ENCODE measurements at regions not wholly inside any gene's neighbourhood (a gene's known extent, or its start where the extent isn't known, plus 50 kb on each side); places are given as distances from the start of the nearest gene placed in this dataset.
A peak's percentile ranks its signal among the peaks of the same experiment; 100 is the strongest.

DNA sequence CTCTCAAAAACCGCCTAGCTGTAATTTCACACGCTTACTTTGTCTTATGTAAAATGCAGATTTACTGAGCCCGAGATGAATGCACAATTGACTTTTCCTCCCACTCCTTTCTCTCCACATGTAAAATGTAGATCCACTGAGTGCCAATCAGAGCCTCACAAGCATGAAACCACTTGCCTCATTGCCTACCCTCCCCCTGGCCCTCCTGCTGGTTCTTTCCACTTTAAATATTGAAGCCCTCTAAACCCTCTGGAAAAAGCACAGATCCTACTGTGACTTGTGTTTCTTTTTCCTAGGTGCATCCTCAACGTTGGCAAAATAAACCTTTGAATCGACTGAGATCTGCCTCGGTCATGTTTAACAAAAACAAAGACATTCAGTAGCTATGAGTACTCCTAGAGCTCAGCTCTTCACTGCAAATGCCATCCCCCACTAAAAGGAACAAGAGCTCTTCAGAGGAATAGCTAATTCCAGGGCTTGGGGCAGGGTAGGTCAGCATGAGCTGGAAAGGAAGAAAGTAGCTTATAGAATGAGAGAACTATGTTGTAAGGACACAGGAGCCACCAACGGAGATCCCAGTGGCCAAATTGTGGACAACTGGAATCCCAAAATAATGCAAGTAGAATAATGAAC is 365.5 kb upstream of the RUNX1 start:
- Mint-ChIP-seq H3K9me3 (no peaks in the 10 kb centered on the region), H3K4me3 (no peak overlapping the region), H3K27me3 (peaks cover 13% of the 10 kb centered on the region), H3K36me3 (ENCODE audit: low read depth) (no peaks in the 10 kb centered on the region), H3K27ac (no peak overlapping the region), H3K4me1 (ENCODE audit: low read depth) (peaks cover 13% of the 10 kb centered on the region)
- intact Hi-C loops (cut with micrococcal nuclease): no loop called here

DNA sequence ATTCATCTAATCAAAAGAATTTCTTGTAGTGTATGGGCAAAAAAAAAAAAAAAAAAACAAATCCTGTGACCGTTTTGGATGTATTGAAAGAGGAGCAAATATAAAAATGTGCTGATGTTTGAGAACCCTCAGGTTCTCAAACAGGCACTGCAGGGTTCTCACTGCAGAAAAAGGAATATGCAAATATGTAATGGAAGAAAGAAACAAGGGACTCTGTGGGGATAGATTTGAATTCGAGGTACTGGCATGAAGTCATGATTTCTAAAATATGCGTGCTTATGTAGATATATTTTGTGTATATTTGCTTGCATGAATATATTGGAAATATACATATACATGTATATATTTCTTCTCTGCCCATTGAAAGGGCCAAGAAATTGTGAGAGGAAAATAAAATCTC is 365.0 kb upstream of the RUNX1 start:
- H3K4me3 Mint-ChIP-seq: no peak overlapping the region
- H3K27ac Mint-ChIP-seq: no peak overlapping the region
- peaks cover 16% of the 10 kb centered on the region for H3K4me1 Mint-ChIP-seq (ENCODE audit: low read depth)
- no peaks in the 10 kb centered on the region for H3K9me3 Mint-ChIP-seq
- H3K36me3 Mint-ChIP-seq (ENCODE audit: low read depth): no peaks in the 10 kb centered on the region
- peaks cover 13% of the 10 kb centered on the region for H3K27me3 Mint-ChIP-seq
- intact Hi-C loops (cut with micrococcal nuclease): no loop called here

GRCh38 chr21:35412231-35412630 is 363.1 kb upstream of the RUNX1 start:
- intact Hi-C loops (cut with micrococcal nuclease): no loop called here
- H3K4me1 Mint-ChIP-seq (ENCODE audit: low read depth): peaks cover 27% of the 10 kb centered on the region
- H3K4me3 Mint-ChIP-seq: no peak overlapping the region
- no peaks in the 10 kb centered on the region for H3K36me3 Mint-ChIP-seq (ENCODE audit: low read depth)
- H3K27me3 Mint-ChIP-seq: peaks cover 11% of the 10 kb centered on the region
- H3K27ac Mint-ChIP-seq: no peak overlapping the region
- no peaks in the 10 kb centered on the region for H3K9me3 Mint-ChIP-seq

GRCh38 chr21:35411434-35411833 is 362.3 kb upstream of the RUNX1 start:
- Mint-ChIP-seq H3K27ac (no peak overlapping the region), H3K36me3 (ENCODE audit: low read depth) (no peaks in the 10 kb centered on the region), H3K4me1 (ENCODE audit: low read depth) (peaks cover 31% of the 10 kb centered on the region), H3K4me3 (no peak overlapping the region), H3K27me3 (peaks cover 8% of the 10 kb centered on the region), H3K9me3 (no peaks in the 10 kb centered on the region)
- intact Hi-C loops (cut with micrococcal nuclease): no loop called here

DNA sequence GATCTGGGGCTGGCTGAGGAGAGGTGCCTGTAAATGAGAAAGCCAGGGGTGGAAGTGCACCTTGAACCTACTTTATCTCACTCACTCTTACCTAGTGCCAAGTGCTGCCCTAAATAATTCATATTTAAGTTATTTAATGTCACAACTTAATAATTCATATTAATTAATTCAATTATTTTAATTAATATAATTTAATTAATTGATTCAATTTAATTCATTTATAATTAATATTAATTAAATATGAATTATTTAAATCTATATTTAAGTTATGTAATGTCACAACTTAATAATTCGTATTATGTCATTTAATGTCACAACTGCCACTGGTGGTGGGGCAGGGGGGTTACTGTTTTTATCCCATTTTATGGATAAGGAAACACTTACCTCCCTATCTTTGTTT is 361.6 kb upstream of the RUNX1 start:
- Mint-ChIP-seq H3K27ac (no peak overlapping the region), H3K36me3 (ENCODE audit: low read depth) (no peaks in the 10 kb centered on the region), H3K27me3 (peaks cover 10% of the 10 kb centered on the region), H3K4me3 (no peak overlapping the region), H3K9me3 (no peaks in the 10 kb centered on the region), H3K4me1 (ENCODE audit: low read depth) (peaks cover 34% of the 10 kb centered on the region)
- intact Hi-C loops (cut with micrococcal nuclease): no loop called here

GRCh38 chr21:35410123-35410522 is 361.0 kb upstream of the RUNX1 start:
- Mint-ChIP-seq H3K27me3 (peaks cover 12% of the 10 kb centered on the region), H3K4me1 (ENCODE audit: low read depth) (peaks cover 39% of the 10 kb centered on the region), H3K36me3 (ENCODE audit: low read depth) (no peaks in the 10 kb centered on the region), H3K27ac (peak overlapping the region; percentile 50), H3K4me3 (no peak overlapping the region), H3K9me3 (no peaks in the 10 kb centered on the region)
- intact Hi-C loops (cut with micrococcal nuclease): no loop called here

DNA sequence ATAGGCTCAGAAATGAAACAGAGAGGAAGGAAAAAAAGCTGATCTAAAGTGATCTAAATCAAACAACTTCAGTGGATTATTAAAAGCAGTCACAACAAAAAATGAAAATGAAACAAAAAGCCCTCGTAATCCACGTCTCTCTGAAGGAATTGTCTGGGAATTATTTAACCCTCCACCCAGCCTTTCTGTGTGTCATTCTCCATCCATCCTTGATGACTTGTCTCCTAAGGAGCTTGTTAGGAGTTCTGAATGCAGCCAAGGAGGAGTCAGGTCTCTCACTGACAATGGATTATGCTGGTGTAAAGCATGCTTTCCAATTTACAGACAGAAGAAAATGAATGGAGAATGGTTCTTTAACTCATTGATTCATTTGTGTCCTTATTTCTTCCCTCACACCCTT is 359.3 kb upstream of the RUNX1 start:
- intact Hi-C loops (cut with micrococcal nuclease): no loop called here
- Mint-ChIP-seq H3K36me3 (ENCODE audit: low read depth) (no peaks in the 10 kb centered on the region), H3K27ac (peak overlapping the region; percentile 28), H3K27me3 (peaks cover 4% of the 10 kb centered on the region), H3K4me1 (ENCODE audit: low read depth) (peaks cover 44% of the 10 kb centered on the region), H3K9me3 (no peaks in the 10 kb centered on the region), H3K4me3 (no peak overlapping the region)

- H3K4me1 Mint-ChIP-seq (ENCODE audit: low read depth): peaks cover 44% of the 10 kb centered on the region
- intact Hi-C loops (cut with micrococcal nuclease): no loop called here
- H3K27me3 Mint-ChIP-seq: peaks cover 3% of the 10 kb centered on the region
- no peak overlapping the region for H3K27ac Mint-ChIP-seq
- H3K4me3 Mint-ChIP-seq: no peak overlapping the region
- H3K9me3 Mint-ChIP-seq: no peaks in the 10 kb centered on the region
- H3K36me3 Mint-ChIP-seq (ENCODE audit: low read depth): no peaks in the 10 kb centered on the region
These were observed 357.5 kb upstream of the RUNX1 start for GRCh38 chr21:35406635-35407034.

- H3K4me3 Mint-ChIP-seq: no peak overlapping the region
- peaks cover 3% of the 10 kb centered on the region for H3K27me3 Mint-ChIP-seq
- intact Hi-C loops (cut with micrococcal nuclease): no loop called here
- H3K9me3 Mint-ChIP-seq: no peaks in the 10 kb centered on the region
- peaks cover 48% of the 10 kb centered on the region for H3K4me1 Mint-ChIP-seq (ENCODE audit: low read depth)
- no peaks in the 10 kb centered on the region for H3K36me3 Mint-ChIP-seq (ENCODE audit: low read depth)
- peak overlapping the region; percentile 13 for H3K27ac Mint-ChIP-seq
These were observed 356.9 kb upstream of the RUNX1 start for GRCh38 chr21:35405981-35406380.

GRCh38 chr21:35404247-35404646 is 355.1 kb upstream of the RUNX1 start:
- Mint-ChIP-seq H3K9me3 (no peaks in the 10 kb centered on the region), H3K27ac (peak overlapping the region; percentile 13), H3K4me3 (no peak overlapping the region), H3K27me3 (peaks cover 3% of the 10 kb centered on the region), H3K36me3 (ENCODE audit: low read depth) (no peaks in the 10 kb centered on the region), H3K4me1 (ENCODE audit: low read depth) (peaks cover 48% of the 10 kb centered on the region)
- intact Hi-C loops (cut with micrococcal nuclease): loop anchor here (5.0 kb wide), 1 partner anchor 352 kb away; no protein-coding TSS in a partner anchor

DNA sequence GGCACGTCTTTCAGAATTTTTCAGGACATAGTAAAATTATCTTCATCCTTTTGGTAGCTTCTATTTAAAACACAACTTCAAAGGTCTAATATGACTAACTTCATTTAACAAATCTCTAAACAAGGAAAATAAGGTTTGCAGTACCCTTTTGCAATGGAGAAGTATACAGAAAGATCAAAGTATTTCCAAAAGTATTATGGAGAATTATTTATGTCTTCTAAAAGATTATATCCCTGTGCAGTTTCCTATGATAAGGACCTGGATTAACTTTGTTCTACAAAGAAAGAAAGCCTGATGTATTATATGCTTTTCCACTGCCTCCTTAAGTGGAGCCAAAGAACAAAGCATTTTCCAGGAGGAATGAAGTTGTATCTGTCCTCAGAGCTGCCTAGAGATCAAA is 353.0 kb upstream of the RUNX1 start:
- no peak overlapping the region for H3K4me3 Mint-ChIP-seq
- H3K9me3 Mint-ChIP-seq: no peaks in the 10 kb centered on the region
- H3K27ac Mint-ChIP-seq: no peak overlapping the region
- peaks cover 3% of the 10 kb centered on the region for H3K27me3 Mint-ChIP-seq
- H3K36me3 Mint-ChIP-seq (ENCODE audit: low read depth): no peaks in the 10 kb centered on the region
- intact Hi-C loops (cut with micrococcal nuclease): loop anchor here (5.0 kb wide), 1 partner anchor 350 kb away; no protein-coding TSS in a partner anchor
- peaks cover 45% of the 10 kb centered on the region for H3K4me1 Mint-ChIP-seq (ENCODE audit: low read depth)

- Mint-ChIP-seq H3K27me3 (peaks cover 3% of the 10 kb centered on the region), H3K27ac (no peak overlapping the region), H3K4me1 (ENCODE audit: low read depth) (peaks cover 42% of the 10 kb centered on the region), H3K36me3 (ENCODE audit: low read depth) (no peaks in the 10 kb centered on the region), H3K9me3 (no peaks in the 10 kb centered on the region), H3K4me3 (no peak overlapping the region)
- intact Hi-C loops (cut with micrococcal nuclease): loop anchor here (5.0 kb wide), 1 partner anchor 349 kb away; no protein-coding TSS in a partner anchor
These were observed 352.4 kb upstream of the RUNX1 start for GRCh38 chr21:35401476-35401875.

DNA sequence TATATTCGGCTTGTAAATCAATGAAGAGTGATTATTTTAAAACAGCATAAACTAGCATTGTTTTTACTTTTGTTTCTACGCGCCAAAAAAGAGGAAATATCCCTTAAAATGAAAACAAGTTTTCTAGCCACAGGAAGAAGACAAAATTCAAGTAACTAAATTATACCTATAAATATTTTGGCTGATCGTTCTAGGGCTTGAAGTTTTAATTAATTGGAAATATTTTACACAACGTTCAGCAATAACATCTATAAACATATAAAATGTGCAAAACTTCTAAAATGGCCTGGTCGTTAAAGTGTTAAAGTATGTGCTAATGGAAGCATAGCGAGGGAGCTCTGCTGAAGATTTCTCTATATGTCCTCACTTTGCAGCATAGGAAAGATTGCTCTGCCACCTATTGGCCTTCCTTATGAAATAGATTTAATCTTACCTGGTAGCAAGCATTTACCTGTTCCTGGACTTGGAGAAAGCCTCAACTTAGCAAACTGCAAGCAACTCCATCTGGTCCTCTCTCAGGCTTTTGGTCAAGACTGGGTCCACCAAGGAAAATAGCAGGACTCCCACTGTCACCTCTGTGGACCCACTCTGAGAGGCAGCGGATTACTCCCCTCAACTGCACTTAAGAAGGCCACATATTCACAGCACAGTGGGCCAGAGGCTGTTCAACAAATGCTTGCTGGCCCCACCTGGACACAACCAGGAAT is 351.3 kb upstream of the RUNX1 start:
- peaks cover 45% of the 10 kb centered on the region for H3K4me1 Mint-ChIP-seq (ENCODE audit: low read depth)
- H3K27ac Mint-ChIP-seq: peak overlapping the region; percentile 88
- no peaks in the 10 kb centered on the region for H3K27me3 Mint-ChIP-seq
- H3K36me3 Mint-ChIP-seq (ENCODE audit: low read depth): no peaks in the 10 kb centered on the region
- peak overlapping the region; percentile 42 for H3K4me3 Mint-ChIP-seq
- intact Hi-C loops (cut with micrococcal nuclease): loop anchor here (5.0 kb wide), 1 partner anchor 348 kb away; no protein-coding TSS in a partner anchor
- no peaks in the 10 kb centered on the region for H3K9me3 Mint-ChIP-seq

- intact Hi-C loops (cut with micrococcal nuclease): loop anchor here (5.0 kb wide), 2 partner anchors 347 to 507 kb away; no protein-coding TSS in a partner anchor
- H3K27ac Mint-ChIP-seq: peak overlapping the region; percentile 88
- no peaks in the 10 kb centered on the region for H3K27me3 Mint-ChIP-seq
- no peaks in the 10 kb centered on the region for H3K9me3 Mint-ChIP-seq
- H3K4me1 Mint-ChIP-seq (ENCODE audit: low read depth): peaks cover 43% of the 10 kb centered on the region
- H3K4me3 Mint-ChIP-seq: peak overlapping the region; percentile 42
- H3K36me3 Mint-ChIP-seq (ENCODE audit: low read depth): no peaks in the 10 kb centered on the region
These were observed 350.6 kb upstream of the RUNX1 start for GRCh38 chr21:35399706-35400105.

Measured in dendritic cell treated with granulocyte-macrophage colony-stimulating factor and Interleukin-4, amounts not matched to agents 40 ng/mL and 50 ng/mL, for 4 days (primary cell).